A673 (cell line): ENCODE measurements at regions not wholly inside any gene's neighbourhood (a gene's known extent, or its start where the extent isn't known, plus 50 kb on each side); places are given as distances from the start of the nearest gene placed in this dataset.

Experiments
- BruUV-seq: library from RNA; stranded (reverse); fragments of 400-500 nt; replicated peaks from 2 replicates; lab custom pipeline; 2021; lab: Mats Ljungman, UMichigan
- CTCF ChIA-PET: fragments of 300-600 bp; sonication (Branson Sonifier 250); formaldehyde crosslinking; loops from one replicate; lab custom pipeline; 2022; ENCODE audit warnings: antibody characterized with exemption; lab: Charles Lee
- POLR2A ChIA-PET: fragments of 300-600 bp; sonication (Branson Sonifier 250); formaldehyde crosslinking; loops from one replicate; lab custom pipeline; 2022; ENCODE audit warnings: antibody characterized with exemption; ENCODE audit not compliant: low non-redundant PET; lab: Charles Lee
- DNase-seq: peaks from one replicate; pipeline ENCODE4 v3.0.0-alpha.2; 2015; ENCODE audit warnings: low spot score
- H3K27ac ChIP-seq: fragments of 200-600 bp; sonication (generic); 2 replicates; pipeline ENCODE4 v1.5.1; 2016; ENCODE audit warnings: mixed run types, low read depth, mild to moderate bottlenecking, mixed read lengths, antibody characterized with exemption, low read length; ENCODE audit not compliant: poor library complexity, severe bottlenecking
- H3K27me3 ChIP-seq: fragments of 200-600 bp; sonication (generic); replicated peaks from 2 replicates; pipeline ENCODE4 v1.6.1; 2017; ENCODE audit warnings: mixed run types, low read depth, mild to moderate bottlenecking, mixed read lengths, antibody characterized with exemption, low read length; ENCODE audit not compliant: insufficient read depth, poor library complexity
- H3K36me3 ChIP-seq: fragments of 200-600 bp; sonication (generic); 2 replicates; pipeline ENCODE4 v1.6.1; 2016; ENCODE audit warnings: mixed run types, mild to moderate bottlenecking, mixed read lengths, antibody characterized with exemption, low read length; ENCODE audit not compliant: insufficient read depth, poor library complexity, severe bottlenecking
- H3K4me1 ChIP-seq: fragments of 200-600 bp; sonication (generic); 2 replicates; pipeline ENCODE4 v1.6.1; 2017; ENCODE audit warnings: mixed run types, mild to moderate bottlenecking, mixed read lengths, antibody characterized with exemption, low read length; ENCODE audit not compliant: insufficient read depth, poor library complexity, severe bottlenecking
- H3K4me3 ChIP-seq: fragments of 200-600 bp; sonication (generic); 2 replicates; pipeline ENCODE4 v1.5.1; 2016; ENCODE audit warnings: low read depth, mixed run types, mild to moderate bottlenecking, mixed read lengths, low read length; ENCODE audit not compliant: poor library complexity, severe bottlenecking
- H3K9me3 ChIP-seq: fragments of 200-600 bp; sonication (generic); 2 replicates; pipeline ENCODE4 v1.6.1; 2016; ENCODE audit warnings: mixed run types, low read depth, mild to moderate bottlenecking, mixed read lengths, antibody characterized with exemption, low read length; ENCODE audit not compliant: poor library complexity, severe bottlenecking
- CTCF ChIP-seq: fragments of 300-800, 200-600 bp; sonication (generic); conservative IDR thresholded peaks from 2 replicates; pipeline ENCODE4 v1.5.1; 2017; ENCODE audit warnings: low read depth, mild to moderate bottlenecking, antibody characterized with exemption, low read length, moderate library complexity, mixed read lengths
- EZH2 ChIP-seq: fragments of 200-600 bp; sonication (generic); IDR thresholded peaks from 2 replicates; pipeline ENCODE4 v1.6.1; 2017; ENCODE audit warnings: borderline replicate concordance, low read depth, mild to moderate bottlenecking, mixed read lengths, antibody characterized with exemption, low read length; ENCODE audit not compliant: poor library complexity, severe bottlenecking
- intact Hi-C: fragments of 100-400 bp; cut with micrococcal nuclease; formaldehyde crosslinking; loops from one replicate; pipeline ENCODE4 v1.10.0; 2022; ENCODE audit not compliant: unreplicated experiment

GRCh38 chr11:13836666-13837065 lies 125.9 kb upstream of the SPON1 start:
- TF ChIP-seq CTCF = no peak
- POLR2A ChIA-PET = no interaction called here
- no peak for DNase-seq
- H3K4me1 ChIP-seq = no peaks in the 10 kb centered on the region
- CTCF ChIA-PET = no interaction called here
- H3K4me3 ChIP-seq = no peak overlapping the region
- no peak overlapping the region for H3K27ac ChIP-seq
- H3K27me3 ChIP-seq = no peaks in the 10 kb centered on the region
- H3K9me3 ChIP-seq = no peaks in the 10 kb centered on the region
- BruUV-seq = no TSS peak
- intact Hi-C loops = no loop called here
- H3K36me3 ChIP-seq = no peaks in the 10 kb centered on the region

GRCh38 chr11:13837286-13837685 lies 125.2 kb upstream of the SPON1 start:
- Histone ChIP-seq H3K27me3 (no peaks in the 10 kb centered on the region), H3K4me1 (no peaks in the 10 kb centered on the region), H3K36me3 (no peaks in the 10 kb centered on the region), H3K9me3 (no peaks in the 10 kb centered on the region), H3K4me3 (no peak overlapping the region), H3K27ac (no peak overlapping the region)
- POLR2A ChIA-PET = no interaction called here
- CTCF ChIA-PET = no interaction called here
- TF ChIP-seq CTCF (no peak), EZH2 (no peak)
- no peak for DNase-seq
- intact Hi-C loops = no loop called here
- no TSS peak for BruUV-seq

GRCh38 chr11:13841393-13841792 lies 121.1 kb upstream of the SPON1 start:
- POLR2A ChIA-PET = no interaction called here
- no TSS peak for BruUV-seq

More at GRCh38 chr11:13841393-13841792, 121.1 kb upstream of the SPON1 start:
- TF ChIP-seq EZH2 = no peak
- no peak for TF ChIP-seq CTCF
- Histone ChIP-seq H3K27ac (no peak overlapping the region), H3K4me1 (no peaks in the 10 kb centered on the region), H3K27me3 (no peaks in the 10 kb centered on the region), H3K36me3 (no peaks in the 10 kb centered on the region), H3K9me3 (no peaks in the 10 kb centered on the region), H3K4me3 (no peak overlapping the region)
- CTCF ChIA-PET = no interaction called here
- intact Hi-C loops = no loop called here
- DNase-seq = no peak
